Pancreas (tissue), 10 donors: ENCODE measurements at regions not wholly inside any gene's neighbourhood (a gene's known extent, or its start where the extent isn't known, plus 50 kb on each side); places are given as distances from the start of the nearest gene placed in this dataset.
"Not testable (repeated sequence)": the region's sequence is repeated elsewhere in the genome, so short reads cannot be mapped to it uniquely, and the experiment has no call there.

Experiments
- ATAC-seq, 4 donors: fragments of 200-7000 bp; cut with Tn5 transposase; one replicate each; pipeline versions ENCODE4 v1.8.0 to v1.9.1; 2020; ENCODE audit warnings: mild to moderate bottlenecking in 4 of 4, moderate library complexity in 4 of 4
- DNase-seq, 6 donors: peaks; one replicate each; pipeline ENCODE4 v3.0.0-alpha.2; 2020
- FAIRE-seq: peaks from 2 replicates; lab custom pipeline; 2012; peaks lifted over from hg19 to GRCh38; lab: Jason Lieb, UNC
- H3K27ac ChIP-seq, 4 donors: fragments of 200-600 bp; sonication (generic); 1 replicate in 3 of 4; 2 replicates in 1 of 4; pipeline versions ENCODE4 v1.5.0 to v1.8.0; 2020
- H3K27me3 ChIP-seq, 4 donors: fragments of 200-600 bp; one replicate each; pipeline ENCODE4 v1.8.0; 2021
- H3K36me3 ChIP-seq, 3 donors: fragments of 200-600 bp; sonication (generic) in 1 of 3; one replicate each; pipeline versions ENCODE4 v1.5.0 to v1.8.0; 2020 to 2021
- H3K4me1 ChIP-seq, 3 donors: fragments of 200-600 bp; one replicate each; pipeline ENCODE4 v1.8.0; 2021
- H3K4me3 ChIP-seq, 4 donors: fragments of 200-600 bp; sonication (generic) in 2 of 4; one replicate each; pipeline versions ENCODE4 v1.5.0 to v1.8.0; 2020 to 2021
- H3K9me3 ChIP-seq, 4 donors: fragments of 200-600 bp; one replicate each; pipeline ENCODE4 v1.8.0; 2021
- WGBS, 2 donors: extraction: QIAGEN DNeasy Blood & Tissue Kit; methylation state at CpG; one replicate each; pipeline ENCODE4 v1.1.7; 2013; 5-methylcytosine and 5-hydroxymethylcytosine counted together
- intact Hi-C, 3 donors: fragments of 100-400 bp; cut with DNase I; formaldehyde crosslinking; loops; one replicate each; pipeline versions ENCODE4 v1.11.1 to v1.14.2; 2022
- TF ChIP-seq, protein P1 (sequence below), 4 donors: fragments of 200-600 bp; sonication (generic) in 3 of 4; IDR thresholded peaks; one replicate each; pipeline versions ENCODE4 v1.5.0 to v1.8.0; 2021; ENCODE audit warnings: antibody characterized with exemption in 4 of 4
- donor health status: healthy with polysubstance abuse.
- donor health status: DM: no; HTN: no; CAD: no; lungs with moderate emphysema.
- donor health status: DM: no; HTN: no; CAD: no.
- donor health status: control.
- donor health status: control.
- donor health status: Bipolar disorder and iron deficiency.
- donor health status: DM: yes; HTN: yes; CAD: no.
- donor health status: DM: no; HTN: no; CAD: no.
- donor health status: DM: no; HTN: no; CAD: no.
- donor health status: DM: yes; HTN: yes; CAD: no.

- Histone ChIP-seq H3K36me3 (no peaks in the 10 kb centered on the region), H3K4me1 (peaks cover 0 to 2% (median 0%) of the 10 kb centered on the region in 3 donors), H3K27me3 (peaks cover 0 to 5% (median 2%) of the 10 kb centered on the region in 4 donors), H3K9me3 (no peaks in the 10 kb centered on the region), H3K4me3 (no peak overlapping the region), H3K27ac (no peak overlapping the region)
- peak in 2 of 6 donors; percentile 14 to 42 for DNase-seq
- TF ChIP-seq, protein P1, sequence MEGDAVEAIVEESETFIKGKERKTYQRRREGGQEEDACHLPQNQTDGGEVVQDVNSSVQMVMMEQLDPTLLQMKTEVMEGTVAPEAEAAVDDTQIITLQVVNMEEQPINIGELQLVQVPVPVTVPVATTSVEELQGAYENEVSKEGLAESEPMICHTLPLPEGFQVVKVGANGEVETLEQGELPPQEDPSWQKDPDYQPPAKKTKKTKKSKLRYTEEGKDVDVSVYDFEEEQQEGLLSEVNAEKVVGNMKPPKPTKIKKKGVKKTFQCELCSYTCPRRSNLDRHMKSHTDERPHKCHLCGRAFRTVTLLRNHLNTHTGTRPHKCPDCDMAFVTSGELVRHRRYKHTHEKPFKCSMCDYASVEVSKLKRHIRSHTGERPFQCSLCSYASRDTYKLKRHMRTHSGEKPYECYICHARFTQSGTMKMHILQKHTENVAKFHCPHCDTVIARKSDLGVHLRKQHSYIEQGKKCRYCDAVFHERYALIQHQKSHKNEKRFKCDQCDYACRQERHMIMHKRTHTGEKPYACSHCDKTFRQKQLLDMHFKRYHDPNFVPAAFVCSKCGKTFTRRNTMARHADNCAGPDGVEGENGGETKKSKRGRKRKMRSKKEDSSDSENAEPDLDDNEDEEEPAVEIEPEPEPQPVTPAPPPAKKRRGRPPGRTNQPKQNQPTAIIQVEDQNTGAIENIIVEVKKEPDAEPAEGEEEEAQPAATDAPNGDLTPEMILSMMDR (IDR thresholded peaks at IDR 0.05) = no peak
- peak in 1 of 4 donors; percentile 9 for ATAC-seq
- intact Hi-C loops = no loop called here
- WGBS, 2 donors = 61 to 80% methylated on average over 17 of the region's 17 CpGs
- no peak for FAIRE-seq
Measured at GRCh38 chr15:20357481-20358065, 184.0 kb downstream of the GOLGA6L6 start.

DNA sequence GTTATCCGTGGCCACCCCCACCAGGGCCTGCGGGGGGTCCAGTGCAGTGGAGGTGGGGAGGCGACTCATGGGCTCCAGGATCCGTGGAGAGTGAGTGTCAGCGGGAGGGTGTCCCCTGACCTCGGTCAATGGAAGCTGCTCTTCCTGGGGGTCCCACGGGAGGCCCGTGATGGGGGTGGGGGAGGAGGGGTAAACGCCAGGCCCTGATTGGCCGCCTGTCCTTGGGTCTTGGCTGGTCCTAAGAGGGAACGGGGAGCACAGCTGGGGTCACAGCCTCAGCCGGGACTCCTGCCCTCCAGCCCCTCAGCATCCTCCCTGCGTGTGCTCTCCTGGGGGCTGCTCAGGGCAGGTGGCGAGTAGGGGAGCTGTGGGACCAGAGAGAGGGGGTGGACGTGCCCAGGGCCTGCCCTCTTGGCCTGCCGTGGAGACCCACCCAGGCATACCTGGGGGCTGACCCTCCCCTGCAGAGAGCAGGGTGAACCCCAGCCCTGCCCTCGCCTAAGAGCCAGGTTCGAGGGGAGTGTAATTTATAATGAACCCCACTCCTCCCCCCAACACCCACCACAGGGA, 184.6 kb downstream of the GOLGA6L6 start:
- FAIRE-seq (no peak), ATAC-seq (peak in 2 of 4 donors; percentile 6 to 24), DNase-seq (peak in 4 of 6 donors; percentile 8 to 91 (median 24))
- no peaks in the 10 kb centered on the region for H3K36me3 ChIP-seq
- H3K27me3 ChIP-seq = peaks cover 0 to 5% (median 2%) of the 10 kb centered on the region in 4 donors
- H3K4me3 ChIP-seq = no peak overlapping the region
- WGBS, 2 donors = 50 to 64% methylated on average over 18 of the region's 18 CpGs
- intact Hi-C loops = no loop called here
- TF ChIP-seq, protein P1 (IDR thresholded peaks at IDR 0.05) = no peak
- no peaks in the 10 kb centered on the region for H3K9me3 ChIP-seq
- peaks cover 0 to 2% (median 0%) of the 10 kb centered on the region in 3 donors for H3K4me1 ChIP-seq
- H3K27ac ChIP-seq = no peak overlapping the region

- FAIRE-seq (no peak), ATAC-seq (peak; percentile 47 to 80 (median 74)), DNase-seq (peak in 5 of 6 donors; percentile 21 to 90 (median 77))
- WGBS, 2 donors = 45 to 47% methylated on average over 17 of the region's 17 CpGs
- TF ChIP-seq, protein P1 (IDR thresholded peaks at IDR 0.05) = peak; percentile 54 to 95 (median 87)
- Histone ChIP-seq H3K4me3 (no peak overlapping the region), H3K27ac (no peak overlapping the region), H3K36me3 (no peaks in the 10 kb centered on the region), H3K4me1 (peaks cover 0 to 2% (median 0%) of the 10 kb centered on the region in 3 donors), H3K27me3 (peaks cover 0 to 5% (median 2%) of the 10 kb centered on the region in 4 donors), H3K9me3 (no peaks in the 10 kb centered on the region)
- intact Hi-C loops = no loop called here
Measured at GRCh38 chr15:20356444-20356910, 185.1 kb downstream of the GOLGA6L6 start.

GRCh38 chr15:20355256-20355868, 186.2 kb downstream of the GOLGA6L6 start:
- no peaks in the 10 kb centered on the region for H3K9me3 ChIP-seq
- H3K27ac ChIP-seq = no peak overlapping the region
- WGBS, 2 donors = 47 to 63% methylated on average over 6 of the region's 6 CpGs
- H3K4me1 ChIP-seq = peaks cover 0 to 2% (median 0%) of the 10 kb centered on the region in 3 donors
- FAIRE-seq (no peak), ATAC-seq (no peak), DNase-seq (peak in 4 of 6 donors; percentile 8 to 81 (median 18))
- intact Hi-C loops = no loop called here
- TF ChIP-seq, protein P1 (IDR thresholded peaks at IDR 0.05) = no peak
- H3K36me3 ChIP-seq = no peaks in the 10 kb centered on the region
- H3K4me3 ChIP-seq = no peak overlapping the region
- H3K27me3 ChIP-seq = peaks cover 0 to 5% (median 2%) of the 10 kb centered on the region in 4 donors

- FAIRE-seq = not testable (repeated sequence)
Measured at GRCh38 chr15:20354884-20355223, 186.7 kb downstream of the GOLGA6L6 start.

More at GRCh38 chr15:20354884-20355223, 186.7 kb downstream of the GOLGA6L6 start:
- H3K36me3 ChIP-seq, H3K27ac ChIP-seq, ATAC-seq, DNase-seq, H3K27me3 ChIP-seq, H3K9me3 ChIP-seq, H3K4me1 ChIP-seq, intact Hi-C loops, H3K4me3 ChIP-seq: not testable (repeated sequence)
- 35 to 40% methylated on average over 5 of the region's 5 CpGs for WGBS, 2 donors
